HG03025 (cell line): ENCODE measurements at regions not wholly inside any gene's neighbourhood (a gene's known extent, or its start where the extent isn't known, plus 50 kb on each side); places are given as distances from the start of the nearest gene placed in this dataset.

ENCODE experiments used
- ATAC-seq: cut with Tn5 transposase; IDR thresholded peaks from one replicate; pipeline ENCODE4 v1.9.1; 2021; ENCODE audit warnings: mild to moderate bottlenecking, moderate library complexity; ENCODE audit not compliant: unreplicated experiment, low FRiP score

DNA sequence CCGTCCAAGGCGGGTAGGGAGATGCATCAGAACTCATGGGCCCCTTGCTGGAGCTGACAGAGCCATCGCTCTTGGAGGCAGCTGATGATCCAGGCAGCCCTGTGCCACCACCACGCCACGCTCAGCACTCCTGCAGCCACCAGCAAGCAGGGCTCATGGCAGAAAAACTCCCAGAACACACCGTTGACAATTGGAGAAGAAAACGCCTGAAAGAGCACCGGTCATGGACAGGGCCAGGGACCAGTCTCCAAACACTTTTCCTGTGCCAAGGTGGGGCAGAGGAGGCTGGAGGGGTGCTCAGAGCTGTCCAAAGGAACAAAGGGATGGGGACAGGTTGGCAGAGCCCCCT lies 132.2 kb downstream of the FOXL1 start:
- ATAC-seq: no peak

GRCh38 chr16:86712158-86713009 lies 134.0 kb downstream of the FOXL1 start:
- no peak for ATAC-seq

- ATAC-seq: no peak
Measured at GRCh38 chr16:86713021-86713631, 134.8 kb downstream of the FOXL1 start.

DNA sequence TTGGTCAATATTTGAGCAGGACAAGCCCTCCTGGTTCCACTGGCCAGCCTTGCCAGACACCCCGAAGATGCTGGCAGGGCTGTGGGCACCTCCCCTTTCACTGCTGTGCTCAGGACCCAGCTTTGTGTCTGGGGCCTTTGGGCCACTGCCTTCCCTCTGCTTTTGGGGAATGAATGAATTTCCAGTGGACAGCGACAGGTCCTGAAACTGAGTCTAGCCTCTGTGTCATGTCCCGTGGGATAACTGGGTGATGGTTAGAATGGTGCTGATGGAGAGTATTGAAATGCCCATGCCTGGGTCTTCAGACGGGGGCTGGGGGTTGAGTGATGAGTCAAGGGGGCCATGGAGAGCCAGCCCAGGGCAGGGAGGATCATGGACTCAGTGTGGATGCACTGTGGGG lies 135.8 kb downstream of the FOXL1 start:
- ATAC-seq: no peak

GRCh38 chr16:86716649-86717048 lies 138.3 kb downstream of the FOXL1 start:
- ATAC-seq: no peak

- no peak for ATAC-seq
Measured at GRCh38 chr16:86718118-86718517, 139.8 kb downstream of the FOXL1 start.

GRCh38 chr16:86722970-86723369 lies 144.6 kb downstream of the FOXL1 start:
- no peak for ATAC-seq

DNA sequence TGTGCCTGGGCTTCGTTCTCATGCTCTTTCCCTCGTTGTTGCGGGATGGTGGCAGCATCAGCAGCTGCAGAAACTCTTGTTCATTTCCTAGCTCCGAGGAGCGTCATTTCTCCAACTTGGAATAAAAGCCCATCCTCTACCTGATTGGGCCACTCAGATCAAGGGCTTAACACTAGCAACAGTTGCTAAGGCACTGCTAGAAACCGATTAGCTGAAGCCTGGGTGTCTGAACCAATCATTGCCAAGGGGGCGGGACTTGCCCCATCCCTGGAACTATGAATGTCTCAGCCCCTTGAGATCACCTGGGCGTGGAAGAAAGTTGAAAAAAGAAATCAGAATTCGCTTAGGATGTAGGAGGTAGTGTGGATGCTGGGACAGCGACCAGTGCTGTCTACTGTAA lies 145.3 kb downstream of the FOXL1 start:
- ATAC-seq: no peak

DNA sequence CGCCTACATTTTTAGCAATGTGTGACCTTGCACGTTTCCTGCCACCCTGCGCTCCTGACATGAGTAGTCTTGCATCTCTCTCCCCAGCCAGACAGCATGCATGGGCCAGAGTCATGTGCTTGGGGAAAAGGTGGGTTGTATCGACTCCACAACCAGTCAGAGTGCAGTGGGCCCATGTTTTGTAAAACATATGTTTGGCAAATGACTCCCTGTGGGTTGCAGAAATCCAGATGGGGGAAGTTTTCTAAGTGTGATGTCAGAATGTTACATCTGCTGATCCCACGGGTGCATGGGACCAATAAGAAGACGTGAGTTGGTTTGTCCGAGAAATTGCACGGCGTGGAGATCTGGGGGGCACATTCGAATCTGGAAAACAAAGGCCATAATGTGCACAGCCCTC lies 147.1 kb downstream of the FOXL1 start:
- no peak for ATAC-seq

GRCh38 chr16:86726340-86726739 lies 148.0 kb downstream of the FOXL1 start:
- ATAC-seq: no peak

GRCh38 chr16:86727131-86727530 lies 148.8 kb downstream of the FOXL1 start:
- ATAC-seq: no peak

- ATAC-seq: no peak
Measured at GRCh38 chr16:86727632-86728031, 149.3 kb downstream of the FOXL1 start.

DNA sequence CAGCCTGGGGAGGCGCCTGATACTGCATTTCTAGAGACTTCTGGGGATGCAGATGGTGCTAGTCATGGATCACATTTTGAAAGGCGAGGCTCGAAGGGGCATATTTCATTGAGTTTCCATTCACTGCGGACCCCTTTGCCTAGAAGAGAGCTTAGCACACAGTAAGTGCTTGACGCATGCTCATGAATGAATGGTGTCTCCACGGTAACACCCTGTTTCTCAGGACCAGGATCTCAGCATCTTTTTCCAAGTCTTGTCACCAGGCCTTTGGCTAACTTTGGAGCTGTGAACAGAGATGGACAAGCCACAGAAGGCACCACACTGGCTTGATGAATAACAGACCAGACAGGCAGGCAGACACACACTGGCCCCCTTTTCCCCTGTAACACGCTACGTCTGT lies 151.3 kb downstream of the FOXL1 start:
- no peak for ATAC-seq

- ATAC-seq: no peak
Measured at GRCh38 chr16:86730086-86730485, 151.7 kb downstream of the FOXL1 start.

- no peak for ATAC-seq
Measured at GRCh38 chr16:86730597-86730996, 152.2 kb downstream of the FOXL1 start.

GRCh38 chr16:86732621-86733295 lies 154.4 kb downstream of the FOXL1 start:
- ATAC-seq: no peak

DNA sequence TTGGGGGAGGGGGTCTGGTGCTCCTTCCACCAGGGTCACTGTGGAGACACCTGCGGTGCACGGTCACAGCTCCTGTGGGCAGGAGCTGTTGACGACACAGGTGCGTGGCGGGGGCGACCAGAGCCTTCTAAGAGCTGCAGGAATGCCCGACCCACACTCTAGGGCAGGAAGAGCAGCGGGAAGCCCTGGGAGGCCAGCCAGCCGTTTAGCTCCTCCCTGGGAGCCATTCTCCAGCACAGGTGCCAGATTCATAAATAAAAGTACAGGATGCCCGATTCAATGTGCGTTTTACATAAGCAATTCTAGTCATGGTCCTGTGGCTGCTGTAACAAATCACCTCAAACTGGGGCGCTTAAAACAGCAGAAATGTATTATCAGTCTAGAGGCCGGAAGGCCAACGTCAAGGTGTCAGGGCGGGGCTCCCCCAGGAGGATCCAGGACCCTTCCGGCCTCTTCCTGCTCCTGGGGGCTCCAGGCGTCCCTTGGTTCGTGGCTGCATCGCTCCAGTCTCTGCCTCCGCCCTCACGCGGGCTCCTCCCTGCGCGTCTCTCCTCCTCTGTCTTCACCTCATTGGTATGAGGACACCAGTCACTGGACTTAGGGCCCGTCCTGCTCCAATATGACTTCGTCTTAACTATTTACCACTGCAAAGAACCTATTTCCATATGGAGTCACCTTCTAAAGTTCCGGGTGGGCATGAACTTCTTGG lies 155.4 kb downstream of the FOXL1 start:
- no peak for ATAC-seq

- ATAC-seq: no peak
Measured at GRCh38 chr16:86734543-86735460, 156.5 kb downstream of the FOXL1 start.

- no peak for ATAC-seq
Measured at GRCh38 chr16:86735727-86736126, 157.4 kb downstream of the FOXL1 start.

- no peak for ATAC-seq
Measured at GRCh38 chr16:86736502-86736901, 158.2 kb downstream of the FOXL1 start.
